Panc1 (cell line): ENCODE measurements at regions not wholly inside any gene's neighbourhood (a gene's known extent, or its start where the extent isn't known, plus 50 kb on each side); places are given as distances from the start of the nearest gene placed in this dataset.

Source experiments
- CTCF ChIP-seq: fragments of 450-650 bp; IDR thresholded peaks from 2 replicates; pipeline ENCODE4 v1.5.1; 2017; ENCODE audit warnings: mild to moderate bottlenecking
- POLR2AphosphoS5 ChIP-seq: IDR thresholded peaks from 2 replicates; pipeline ENCODE4 v1.6.1; 2012; ENCODE audit warnings: mild to moderate bottlenecking, low read depth, low read length, moderate library complexity
- SIN3A ChIP-seq: IDR thresholded peaks from 2 replicates; pipeline ENCODE4 v1.6.1; 2012; ENCODE audit warnings: low read depth, mild to moderate bottlenecking, low read length, moderate library complexity, borderline replicate concordance; ENCODE audit not compliant: insufficient read depth

GRCh38 chr5:81912933-81913332, 58.9 kb upstream of the ATG10 start:
- no peak for TF ChIP-seq POLR2AphosphoS5
- no peak for TF ChIP-seq CTCF
- TF ChIP-seq SIN3A = no peak
